LNCaP clone FGC (cell line): ENCODE measurements at regions not wholly inside any gene's neighbourhood (a gene's known extent, or its start where the extent isn't known, plus 50 kb on each side); places are given as distances from the start of the nearest gene placed in this dataset.

Experiments
- DNase-seq: peaks from one replicate; pipeline ENCODE4 v3.0.0-alpha.2; 2011; ENCODE audit warnings: low read depth
- H3K4me3 ChIP-seq: 2 replicates; pipeline ENCODE4 v1.5.1; 2011; ENCODE audit warnings: mild to moderate bottlenecking, low read depth, low read length, control low read depth
- CTCF ChIP-seq: IDR thresholded peaks from 2 replicates; pipeline ENCODE4 v1.5.1; 2012; ENCODE audit warnings: mild to moderate bottlenecking; ENCODE audit not compliant: control insufficient read depth, insufficient read depth; ENCODE audit errors: extremely low read depth

- no peak overlapping the region for H3K4me3 ChIP-seq
- DNase-seq, result no peak
- TF ChIP-seq CTCF, result no peak
Measured at GRCh38 chr3:24944805-24945520, 450.3 kb upstream of the THRB start.

GRCh38 chr3:24945563-24945962 is 450.9 kb upstream of the THRB start:
- TF ChIP-seq CTCF, result no peak
- DNase-seq, result peak; percentile 77
- H3K4me3 ChIP-seq, result no peak overlapping the region

GRCh38 chr3:24947103-24947502 is 452.5 kb upstream of the THRB start:
- H3K4me3 ChIP-seq, result no peak overlapping the region
- DNase-seq, result no peak
- TF ChIP-seq CTCF, result no peak

GRCh38 chr3:24951180-24951579 is 456.5 kb upstream of the THRB start:
- DNase-seq, result no peak
- no peak for TF ChIP-seq CTCF
- H3K4me3 ChIP-seq, result no peak overlapping the region

GRCh38 chr3:24952388-24952787 is 457.7 kb upstream of the THRB start:
- no peak overlapping the region for H3K4me3 ChIP-seq
- no peak for DNase-seq
- no peak for TF ChIP-seq CTCF

GRCh38 chr3:24953060-24953771 is 458.6 kb upstream of the THRB start:
- DNase-seq, result no peak
- TF ChIP-seq CTCF, result no peak

More at GRCh38 chr3:24953060-24953771, 458.6 kb upstream of the THRB start:
- H3K4me3 ChIP-seq, result no peak overlapping the region
